ENCODE measurements at regions not wholly inside any gene's neighbourhood (a gene's known extent, or its start where the extent isn't known, plus 50 kb on each side); places are given as distances from the start of the nearest gene placed in this dataset.

GRCh38 chr3:76627236-76627635 is 412.7 kb upstream of the ROBO2 start:
- DNase-seq (ENCODE audit: low spot score): no peak

GRCh38 chr3:76631251-76631650 is 408.6 kb upstream of the ROBO2 start:
- peak; percentile 45 for DNase-seq (ENCODE audit: low spot score)

GRCh38 chr3:76638006-76638405 is 401.9 kb upstream of the ROBO2 start:
- DNase-seq (ENCODE audit: low spot score): peak; percentile 67

GRCh38 chr3:76643623-76644304 is 396.1 kb upstream of the ROBO2 start:
- no peak for DNase-seq (ENCODE audit: low spot score)

GRCh38 chr3:76644305-76644675 is 395.6 kb upstream of the ROBO2 start:
- no peak for DNase-seq (ENCODE audit: low spot score)

GRCh38 chr3:76645724-76646123 is 394.2 kb upstream of the ROBO2 start:
- DNase-seq (ENCODE audit: low spot score): no peak

GRCh38 chr3:76646921-76647562 is 392.9 kb upstream of the ROBO2 start:
- DNase-seq (ENCODE audit: low spot score): no peak

GRCh38 chr3:76651784-76652183 is 388.1 kb upstream of the ROBO2 start:
- DNase-seq (ENCODE audit: low spot score): peak; percentile 17

- no peak for DNase-seq (ENCODE audit: low spot score)
Measured at GRCh38 chr3:76652524-76652923, 387.4 kb upstream of the ROBO2 start.

GRCh38 chr3:76653640-76654251 is 386.2 kb upstream of the ROBO2 start:
- no peak for DNase-seq (ENCODE audit: low spot score)

GRCh38 chr3:76656531-76657070 is 383.3 kb upstream of the ROBO2 start:
- DNase-seq (ENCODE audit: low spot score): no peak

GRCh38 chr3:76657909-76658308 is 382.0 kb upstream of the ROBO2 start:
- DNase-seq (ENCODE audit: low spot score): no peak

GRCh38 chr3:76661527-76662250 is 378.2 kb upstream of the ROBO2 start:
- peak; percentile 14 for DNase-seq (ENCODE audit: low spot score)

GRCh38 chr3:76664816-76665215 is 375.1 kb upstream of the ROBO2 start:
- no peak for DNase-seq (ENCODE audit: low spot score)

- no peak for DNase-seq (ENCODE audit: low spot score)
Measured at GRCh38 chr3:76668653-76669052, 371.2 kb upstream of the ROBO2 start.

GRCh38 chr3:76669322-76669721 is 370.6 kb upstream of the ROBO2 start:
- no peak for DNase-seq (ENCODE audit: low spot score)

- no peak for DNase-seq (ENCODE audit: low spot score)
Measured at GRCh38 chr3:76673171-76673570, 366.7 kb upstream of the ROBO2 start.

- no peak for DNase-seq (ENCODE audit: low spot score)
Measured at GRCh38 chr3:76679541-76679940, 360.4 kb upstream of the ROBO2 start.

GRCh38 chr3:76683256-76683655 is 356.6 kb upstream of the ROBO2 start:
- no peak for DNase-seq (ENCODE audit: low spot score)

GRCh38 chr3:76684946-76685345 is 355.0 kb upstream of the ROBO2 start:
- no peak for DNase-seq (ENCODE audit: low spot score)

- no peak for DNase-seq (ENCODE audit: low spot score)
Measured at GRCh38 chr3:76685858-76686257, 354.0 kb upstream of the ROBO2 start.

GRCh38 chr3:76687019-76687418 is 352.9 kb upstream of the ROBO2 start:
- DNase-seq (ENCODE audit: low spot score): no peak

- no peak for DNase-seq (ENCODE audit: low spot score)
Measured at GRCh38 chr3:76694063-76694462, 345.8 kb upstream of the ROBO2 start.
